Activated CD4-positive, alpha-beta T cell treated with anti-CD3 and anti-CD28 coated beads, Interleukin-10, Interleukin-2, amounts not matched to agents 100 ng/mL and 50 ng/mL, durations not matched to agents 16 hours and 8 hours (primary cell): ENCODE measurements at regions not wholly inside any gene's neighbourhood (a gene's known extent, or its start where the extent isn't known, plus 50 kb on each side); places are given as distances from the start of the nearest gene placed in this dataset.

Experiments
- DNase-seq: peaks from one replicate; pipeline ENCODE4 v3.0.0-alpha.2; 2020

DNA sequence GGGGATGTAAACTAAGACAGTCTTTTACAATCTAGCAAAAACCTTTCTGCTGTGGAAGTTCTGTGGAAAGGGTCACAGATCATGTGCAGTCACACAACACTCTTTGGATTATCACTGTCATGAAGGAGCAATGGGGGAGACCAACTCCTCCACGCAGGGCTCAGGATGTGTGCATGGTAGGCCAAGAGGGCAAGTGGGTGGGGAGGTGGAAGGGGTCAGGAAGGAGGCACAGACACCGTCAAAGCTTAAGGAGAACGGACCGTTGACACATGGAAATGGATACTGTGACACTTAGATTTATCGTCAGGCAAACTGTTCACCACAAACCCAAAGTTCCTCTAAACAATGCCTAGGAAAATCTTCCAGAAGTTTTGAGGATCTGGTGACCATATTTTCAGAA is 215.8 kb downstream of the PAX1 start:
- no peak for DNase-seq

DNA sequence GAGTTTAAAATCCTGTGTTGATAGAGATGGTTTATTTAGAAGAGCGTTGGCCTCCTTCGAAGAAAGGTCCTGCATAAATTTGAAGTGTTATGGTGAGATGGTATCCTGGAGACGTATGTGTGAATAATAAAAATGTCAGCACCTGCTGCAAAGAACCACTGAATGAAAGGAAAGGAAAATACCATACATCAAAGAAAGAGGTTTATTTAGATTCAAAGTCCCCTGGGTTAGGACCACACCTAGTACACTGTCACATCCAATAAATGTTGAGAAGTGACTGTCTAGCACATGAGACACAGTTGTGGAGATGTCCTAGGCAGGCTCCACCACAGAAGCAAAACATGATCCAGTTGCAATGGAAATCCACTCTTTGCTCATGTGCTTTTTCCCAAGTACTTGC is 214.7 kb downstream of the PAX1 start:
- no peak for DNase-seq

DNA sequence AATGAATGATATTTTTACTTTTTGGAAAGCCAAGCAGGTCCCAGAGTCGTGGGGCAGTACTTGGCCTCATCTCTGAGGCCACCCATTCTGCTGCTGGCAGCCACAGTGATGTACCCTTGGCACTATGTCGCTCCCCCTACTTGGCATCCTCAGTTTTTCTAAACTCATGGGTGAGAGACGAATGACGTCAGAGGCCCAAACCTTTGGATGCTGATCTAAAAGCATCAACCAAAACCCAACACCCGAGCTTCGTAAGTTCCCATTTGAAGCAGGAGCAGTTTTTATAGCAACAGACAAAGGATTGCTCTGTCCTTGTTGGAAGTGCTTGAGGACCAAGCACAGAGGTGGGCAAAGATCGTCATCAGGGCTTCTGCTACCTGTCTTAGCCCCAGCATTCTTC is 212.9 kb downstream of the PAX1 start:
- DNase-seq: no peak

DNA sequence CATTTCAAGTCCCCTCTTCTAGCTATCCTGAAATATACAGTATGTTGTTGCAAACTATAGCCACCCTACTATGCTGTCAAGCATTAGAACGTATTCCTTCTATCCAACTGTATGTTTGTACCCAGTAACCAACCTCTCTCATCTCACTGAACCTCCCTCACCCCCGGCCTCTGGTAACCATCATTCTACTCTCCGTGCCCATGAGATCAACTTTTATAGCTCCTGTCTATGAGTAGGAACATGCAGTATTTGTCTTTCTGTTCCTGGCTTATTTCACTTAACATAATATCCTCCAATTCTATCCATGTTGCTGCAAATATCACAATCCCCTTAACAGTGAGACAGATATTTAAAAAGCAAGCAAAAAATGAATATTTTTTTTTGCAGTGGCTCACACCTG is 196.9 kb downstream of the PAX1 start:
- DNase-seq: no peak

DNA sequence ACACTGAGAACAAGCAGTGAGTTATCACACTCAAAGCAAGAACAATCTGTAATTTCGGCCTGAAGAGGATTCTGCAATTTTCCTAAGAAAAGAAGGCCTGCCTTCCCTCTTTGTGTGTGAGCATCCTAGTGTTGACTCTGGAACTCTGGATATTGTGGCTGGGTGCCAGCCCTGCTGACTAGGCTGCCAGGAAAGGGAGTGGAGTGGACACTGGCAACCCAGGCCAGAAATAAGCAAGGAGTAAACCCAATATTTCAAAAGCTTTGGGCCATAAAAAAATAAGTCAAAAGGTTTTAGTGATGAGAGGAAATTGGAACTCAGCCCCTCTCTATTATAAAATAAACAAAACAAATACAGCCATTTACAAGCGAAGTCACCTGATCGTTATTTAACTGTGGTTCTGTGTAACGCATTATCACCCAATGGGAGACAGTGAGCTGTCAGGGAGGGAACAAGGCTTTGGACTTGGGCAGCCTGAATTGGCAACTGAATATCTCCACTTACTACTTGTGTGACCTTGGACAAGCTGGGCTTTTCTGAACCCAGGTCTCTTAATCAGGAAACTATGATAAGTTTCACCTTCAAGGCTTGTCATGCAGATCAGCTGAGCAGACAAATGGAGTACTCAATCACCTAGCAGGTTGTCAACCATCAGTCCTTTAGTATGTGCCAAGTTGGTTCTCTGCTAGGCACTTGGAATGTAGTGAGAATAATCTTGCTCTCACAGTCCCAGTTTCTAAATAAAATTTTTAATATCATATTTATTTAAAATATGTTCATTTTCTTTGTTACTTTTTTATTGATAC is 196.2 kb downstream of the PAX1 start:
- DNase-seq: no peak

DNA sequence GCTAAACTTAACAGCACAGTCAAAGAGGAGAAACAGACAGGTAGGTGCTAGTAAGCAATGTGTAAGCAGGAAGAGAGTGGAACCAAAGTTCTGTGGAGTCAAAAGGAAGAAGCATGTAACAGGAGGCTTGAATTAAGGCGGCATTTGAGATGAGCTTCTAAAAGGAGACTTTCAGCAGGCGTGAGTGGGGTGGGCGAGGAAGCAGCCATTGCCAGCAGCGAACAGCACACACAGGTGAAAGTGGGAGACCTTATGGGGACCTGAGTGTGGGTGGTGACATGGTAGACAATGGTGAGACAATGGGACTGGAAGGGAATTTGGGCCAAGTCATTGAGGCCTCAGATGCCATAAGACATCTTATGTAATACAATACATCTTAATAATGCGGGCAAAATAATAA is 195.0 kb downstream of the PAX1 start:
- DNase-seq: no peak

DNA sequence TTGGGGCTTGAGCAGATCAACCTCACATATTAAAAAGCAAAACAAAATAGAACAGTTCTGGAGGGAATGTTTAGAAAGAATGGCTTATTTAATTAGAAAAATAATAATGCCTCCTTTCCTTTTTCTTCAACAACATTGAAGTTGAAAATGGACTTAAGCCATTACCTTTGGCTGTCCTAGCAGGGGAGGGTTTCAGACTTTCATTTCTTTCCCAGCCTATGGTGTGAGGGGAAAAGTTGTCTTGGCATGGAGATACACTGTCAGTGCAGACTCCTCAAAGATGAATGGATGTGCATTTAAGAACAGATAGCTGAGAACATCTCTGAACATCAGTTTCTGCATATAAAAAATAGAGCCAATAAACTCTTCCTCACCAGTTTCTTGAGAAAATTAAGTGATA is 169.5 kb downstream of the PAX1 start:
- no peak for DNase-seq

GRCh38 chr20:21874127-21874526 is 168.7 kb downstream of the PAX1 start:
- DNase-seq: no peak

DNA sequence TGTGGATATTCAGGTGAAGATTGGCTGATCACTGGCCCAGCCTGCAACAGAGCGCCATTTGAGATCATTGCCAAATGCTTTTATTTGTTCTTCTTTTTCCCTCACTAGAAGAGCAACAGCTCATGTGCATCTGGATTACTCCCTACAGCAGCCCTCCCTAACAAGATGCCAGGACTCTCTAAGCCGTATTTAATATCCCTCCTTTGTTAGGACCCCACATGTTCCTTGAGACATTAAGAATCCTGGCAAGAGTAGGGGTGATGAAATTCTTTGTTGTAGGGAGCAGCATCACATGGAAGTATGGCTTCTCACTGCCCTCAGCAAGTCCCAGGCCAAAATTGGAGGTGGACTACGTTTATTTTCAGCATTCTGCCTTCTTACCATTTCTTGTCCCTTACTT is 167.8 kb downstream of the PAX1 start:
- DNase-seq: no peak

DNA sequence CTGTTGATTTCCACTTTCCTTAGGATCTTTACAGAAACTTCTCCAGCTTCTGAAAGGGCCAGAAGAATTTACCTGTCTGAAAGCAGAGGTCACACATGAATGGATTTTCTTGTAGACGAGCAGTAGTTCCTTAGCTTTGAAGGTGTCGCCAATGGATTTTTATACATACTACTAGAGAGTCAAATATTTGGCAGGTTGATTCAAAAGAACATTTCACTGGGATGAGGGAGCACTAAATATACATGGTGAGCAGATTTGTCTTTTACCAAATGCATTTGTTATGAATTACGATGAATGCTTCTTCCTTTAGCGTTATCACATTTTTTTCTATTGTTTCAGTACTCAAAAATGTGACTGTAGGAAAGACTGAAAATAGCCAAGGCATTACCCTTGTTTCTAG is 162.3 kb downstream of the PAX1 start:
- DNase-seq: no peak

DNA sequence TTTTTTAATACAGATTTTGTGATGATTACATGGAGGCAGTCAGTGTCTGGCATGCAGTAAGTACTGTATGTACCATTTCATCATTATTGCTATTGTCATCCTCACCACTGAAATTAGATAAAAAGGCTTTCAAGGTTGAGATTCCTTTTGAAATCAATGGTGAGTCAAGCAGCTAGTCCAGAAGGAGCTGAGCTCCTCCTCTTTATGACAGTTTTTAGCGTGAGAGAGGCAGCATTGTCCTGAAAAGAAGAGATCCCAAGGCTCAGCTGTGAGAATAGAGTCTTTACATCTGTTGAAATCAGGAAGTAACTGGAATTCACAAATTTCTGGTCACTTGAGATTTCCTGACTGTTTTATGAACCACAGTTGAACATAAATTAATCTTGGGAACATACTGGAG is 161.9 kb downstream of the PAX1 start:
- DNase-seq: no peak

DNA sequence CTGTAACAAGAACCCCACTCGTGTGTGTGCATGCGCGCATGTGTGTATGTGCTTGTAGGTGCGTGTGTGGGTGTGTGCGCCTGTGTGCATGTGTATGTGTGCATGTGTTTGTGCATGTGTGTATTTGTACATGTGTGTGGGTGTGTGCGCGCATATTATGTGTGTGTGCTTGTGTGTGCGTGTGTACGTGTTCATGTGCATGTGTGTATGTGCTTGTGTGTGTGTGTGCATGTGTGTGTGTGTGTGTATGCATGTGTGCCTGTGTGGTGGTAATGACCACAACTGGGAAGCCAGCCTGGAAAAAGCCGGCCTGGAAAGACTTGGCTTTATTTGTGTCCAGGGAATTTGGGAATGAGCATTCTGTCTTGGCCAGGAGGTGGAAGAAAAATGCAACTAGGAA is 157.5 kb downstream of the PAX1 start:
- no peak for DNase-seq

- no peak for DNase-seq
These were observed 156.9 kb downstream of the PAX1 start for GRCh38 chr20:21862259-21862946.

DNA sequence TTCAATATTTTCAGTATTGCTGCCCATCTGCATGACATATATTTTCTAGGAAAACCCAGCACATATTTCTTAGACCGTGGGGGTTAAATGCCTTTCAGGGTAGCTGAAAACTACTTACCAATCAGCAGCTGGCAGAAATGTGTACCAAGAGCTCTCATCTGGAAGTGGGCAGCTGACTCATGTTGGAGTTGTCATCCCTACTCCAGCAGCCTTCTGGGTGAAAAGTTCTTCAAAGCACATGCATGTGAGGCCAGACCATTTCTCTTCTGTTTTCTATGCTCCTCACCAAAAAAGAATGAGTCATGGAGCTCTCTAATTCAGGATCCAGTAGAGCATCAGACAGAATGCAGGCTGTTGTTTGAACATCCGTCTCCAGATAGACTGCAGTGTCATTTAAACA is 135.5 kb downstream of the PAX1 start:
- DNase-seq: no peak

GRCh38 chr20:21839982-21840381 is 134.5 kb downstream of the PAX1 start:
- DNase-seq: no peak

DNA sequence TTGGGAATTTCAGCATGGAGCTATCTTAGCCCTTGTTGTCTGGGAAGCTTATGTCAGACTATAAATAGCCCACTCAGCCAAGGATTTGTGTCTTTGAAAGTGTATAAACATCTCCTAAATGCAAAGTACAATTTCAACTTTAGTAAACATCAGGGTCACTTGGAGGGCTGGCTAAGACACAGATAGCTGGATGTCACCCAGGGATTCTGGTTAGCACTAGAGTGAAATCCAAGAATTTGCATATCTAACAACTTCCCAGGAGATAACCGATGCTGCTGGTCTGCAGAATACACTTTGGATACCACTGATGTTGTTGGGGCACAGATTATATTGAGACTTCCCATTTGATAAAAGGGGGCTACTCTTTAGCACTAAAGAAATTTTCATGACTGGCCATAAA is 130.9 kb downstream of the PAX1 start:
- no peak for DNase-seq

DNA sequence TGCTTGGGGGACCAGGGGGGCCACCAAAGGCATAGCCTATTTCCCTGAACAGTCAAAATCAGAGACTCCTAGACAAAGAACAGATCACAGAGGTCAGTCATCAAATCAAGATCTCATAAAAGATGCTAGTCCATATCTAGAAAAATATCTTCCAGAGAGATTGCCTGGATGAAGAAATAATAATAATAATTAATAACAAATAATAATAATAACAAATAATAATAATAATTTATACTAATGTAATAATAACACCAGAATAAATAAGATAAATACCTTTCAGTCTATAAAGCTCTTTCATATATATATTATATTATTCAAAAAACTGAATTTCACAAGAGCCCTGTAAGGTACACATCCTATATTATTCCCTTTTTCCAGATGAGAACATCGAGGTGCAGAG is 129.6 kb downstream of the PAX1 start:
- DNase-seq: no peak

DNA sequence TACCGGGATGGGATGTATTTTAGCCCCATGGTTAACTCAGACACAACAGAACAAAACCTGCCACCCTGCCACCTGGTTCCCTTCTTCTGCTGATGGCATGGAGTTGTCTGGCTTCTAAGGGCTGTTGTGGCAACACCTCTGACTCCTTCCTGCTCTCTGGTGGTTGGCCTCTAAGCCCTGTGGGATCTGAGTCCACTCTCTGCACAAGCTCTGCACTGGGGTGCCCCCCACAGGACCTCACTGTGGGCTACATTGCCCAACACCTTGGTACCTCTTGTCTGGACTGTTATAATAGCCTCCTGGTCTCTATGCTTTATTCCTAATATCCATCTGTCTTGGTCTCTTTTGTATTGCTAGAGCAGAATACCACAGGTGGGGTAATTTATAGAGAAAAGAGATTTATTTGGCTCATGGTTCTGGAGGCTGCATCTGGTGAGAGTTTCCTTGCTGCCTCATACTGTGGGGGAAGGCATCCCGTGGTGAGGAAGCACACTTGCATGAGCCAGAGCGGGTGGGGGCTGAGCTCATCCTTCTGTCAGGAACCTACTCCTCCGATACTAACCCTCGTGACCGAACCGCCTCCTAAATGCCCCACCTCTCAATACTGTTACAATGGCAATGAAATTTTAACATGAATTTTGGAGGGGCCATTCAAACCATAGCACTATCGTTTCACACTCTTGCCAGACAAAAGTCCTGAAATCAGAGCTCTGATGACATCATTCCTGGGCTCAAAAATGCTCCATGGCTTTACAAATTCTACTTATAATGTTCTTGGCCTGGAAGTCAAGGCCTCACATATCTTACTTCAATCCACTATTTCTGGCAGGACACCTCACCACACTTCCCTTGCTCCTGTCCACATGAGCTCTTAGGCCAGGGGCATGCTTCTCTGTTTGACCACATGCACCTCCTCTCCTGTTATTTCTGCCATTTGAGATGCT is 127.2 kb downstream of the PAX1 start:
- no peak for DNase-seq

- no peak for DNase-seq
These were observed 121.5 kb downstream of the PAX1 start for GRCh38 chr20:21826976-21827375.

- no peak for DNase-seq
These were observed 115.9 kb downstream of the PAX1 start for GRCh38 chr20:21821358-21821757.

DNA sequence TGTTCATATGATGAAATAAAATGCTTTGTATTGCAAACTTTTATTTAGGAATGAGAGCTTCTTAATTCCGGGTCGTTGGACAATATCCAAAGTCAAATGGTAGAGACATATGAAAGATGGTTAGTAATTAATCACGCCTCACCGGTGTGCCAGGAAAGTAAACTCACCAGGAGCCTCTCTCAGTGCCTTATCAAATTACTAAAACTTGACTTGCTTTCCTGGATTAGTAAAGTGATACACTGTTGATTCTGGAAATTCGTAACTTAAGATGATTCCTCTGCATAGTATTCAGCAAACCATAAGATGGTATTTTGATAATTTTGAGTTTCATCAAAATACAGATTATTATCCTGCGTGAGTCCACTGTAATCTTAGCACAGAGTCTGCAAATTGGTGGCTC is 115.2 kb downstream of the PAX1 start:
- no peak for DNase-seq

DNA sequence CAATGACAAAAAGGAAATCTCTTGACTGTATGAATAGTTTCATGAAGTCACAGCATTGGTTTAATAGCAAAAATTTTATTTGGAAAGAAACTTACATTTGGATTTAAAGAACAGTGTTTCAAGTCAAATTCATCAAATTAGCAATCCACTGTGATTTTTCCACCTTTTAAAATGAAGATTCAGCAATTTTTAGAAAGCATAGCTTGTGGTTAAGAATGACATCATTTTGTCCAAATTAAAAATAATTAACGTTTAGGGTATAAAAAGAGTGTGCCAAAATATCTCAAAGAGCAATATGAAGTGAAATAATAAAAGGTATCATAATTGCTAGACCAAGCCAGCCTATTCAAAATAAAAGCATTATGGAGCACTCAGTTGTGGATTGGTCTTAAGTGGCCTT is 114.6 kb downstream of the PAX1 start:
- no peak for DNase-seq

- no peak for DNase-seq
These were observed 106.9 kb downstream of the PAX1 start for GRCh38 chr20:21812379-21812778.
